ENCODE measurements at regions not wholly inside any gene's neighbourhood (a gene's known extent, or its start where the extent isn't known, plus 50 kb on each side); places are given as distances from the start of the nearest gene placed in this dataset.

GRCh38 chr22:48253136-48253535, 1490.7 kb downstream of the TBC1D22A start:
- H3K56ac ChIP-seq (ENCODE audit: extremely low read depth, insufficient read depth, low read length), result no peak overlapping the region
- no peak overlapping the region for H2AK5ac ChIP-seq (ENCODE audit: low read depth, low read length)
- ChIA-PET CTCF (no interaction called here), POLR2A (ENCODE audit: unreplicated experiment) (no interaction called here)
- no peak overlapping the region for H3K4me3 ChIP-seq (ENCODE audit: insufficient read depth, low read depth, low read length)
- no peak overlapping the region for H4K91ac ChIP-seq (ENCODE audit: insufficient read depth, low read depth, low read length)
- no peaks in the 10 kb centered on the region for H3K36me3 ChIP-seq (ENCODE audit: control insufficient read depth, insufficient read depth, low read length)
- no peaks in the 10 kb centered on the region for H3K27me3 ChIP-seq (ENCODE audit: control insufficient read depth, insufficient read depth, low read length)
- H3K14ac ChIP-seq (replicated peaks; ENCODE audit: low read depth, low read length), result no peak overlapping the region
- BruUV-seq (replicated peaks), result no TSS peak
- no peak overlapping the region for H3K4ac ChIP-seq (ENCODE audit: low read depth, low read length)
- no peak for ATAC-seq (ENCODE audit: low read depth)
- H3K9ac ChIP-seq (ENCODE audit: low read depth, low read length), result no peak overlapping the region
- H2BK120ac ChIP-seq (ENCODE audit: low read depth, low read length), result no peak overlapping the region
- H2BK15ac ChIP-seq (ENCODE audit: low read depth, low read length), result no peak overlapping the region
- TF ChIP-seq ELK1 (IDR thresholded peaks at IDR 0.05; ENCODE audit: borderline replicate concordance, low read depth, low read length), result no peak
- TF ChIP-seq MAFK (IDR thresholded peaks at IDR 0.05; ENCODE audit: low read depth, low read length), result no peak
- TF ChIP-seq CTCF (conservative IDR thresholded peaks at IDR 0.05; ENCODE audit: low read depth, low read length), result no peak
- TF ChIP-seq NFE2L2 (IDR thresholded peaks at IDR 0.05; ENCODE audit: low read depth, low read length), result no peak
- no peak for TF ChIP-seq MXI1 (IDR thresholded peaks at IDR 0.05; ENCODE audit: borderline replicate concordance, low read depth, low read length)
- TF ChIP-seq SMC3 (IDR thresholded peaks at IDR 0.05; ENCODE audit: low read depth, low read length), result no peak
- no peak for TF ChIP-seq RCOR1 (IDR thresholded peaks at IDR 0.05; ENCODE audit: insufficient replicate concordance, low read length)
- no peak for TF ChIP-seq FOS (IDR thresholded peaks at IDR 0.05; ENCODE audit: low read depth, low read length)
- H3K4me2 ChIP-seq (ENCODE audit: low read depth, low read length), result no peak overlapping the region
- in situ Hi-C loops (cut with MboI; ENCODE audit: low sequenced_read_pairs), result no loop called here
- no peaks in the 10 kb centered on the region for H3K79me1 ChIP-seq (ENCODE audit: low read depth in 1 of 2, low read length in 2 of 2)
- WGBS, 2 experiments (ENCODE audit: extremely low coverage in 2 of 2, insufficient read length in 1 of 2), result no CpG with 5 or more reads among the region's 13 CpGs
- no peak overlapping the region for H2BK20ac ChIP-seq (ENCODE audit: low read depth, low read length)
- no peaks in the 10 kb centered on the region for H3K9me1 ChIP-seq (ENCODE audit: insufficient read depth, low read length)
- no peak overlapping the region for H4K5ac ChIP-seq (ENCODE audit: low read depth, low read length)
- H3K4me1 ChIP-seq (ENCODE audit: control insufficient read depth, insufficient read depth, low read length), result no peaks in the 10 kb centered on the region
- no peaks in the 10 kb centered on the region for H4K20me1 ChIP-seq (ENCODE audit: insufficient read depth, low read length)
- no peak overlapping the region for H3K23ac ChIP-seq (ENCODE audit: low read depth, low read length)
- H2AK9ac ChIP-seq (replicated peaks; ENCODE audit: low read depth, low read length, poor library complexity), result no peak overlapping the region
- no peak for DNase-seq
- H3K18ac ChIP-seq (ENCODE audit: low read depth, low read length), result no peak overlapping the region
- no peak overlapping the region for H4K8ac ChIP-seq (ENCODE audit: low read depth in 2 of 2, low read length in 2 of 2)
- peaks cover 51% of the 10 kb centered on the region for H3K9me3 ChIP-seq (ENCODE audit: control insufficient read depth, insufficient read depth, low read length)
- dilution Hi-C loops (cut with HindIII; ENCODE audit: low sequenced_read_pairs, unreplicated experiment), result no loop called here
- H2AFZ ChIP-seq (replicated peaks; ENCODE audit: low read length, poor library complexity), result no peak overlapping the region
- no peak overlapping the region for H2BK5ac ChIP-seq (ENCODE audit: low read depth, low read length, poor library complexity, severe bottlenecking)
- H3K27ac ChIP-seq (ENCODE audit: insufficient read depth, low read length), result no peak overlapping the region
- intact Hi-C loops (cut with micrococcal nuclease), result no loop called here

All from IMR-90 (cell line).